ENCODE measurements at regions not wholly inside any gene's neighbourhood (a gene's known extent, or its start where the extent isn't known, plus 50 kb on each side); places are given as distances from the start of the nearest gene placed in this dataset.

- Histone ChIP-seq H3K4me1 (no peaks in the 10 kb centered on the region), H3K4me3 (no peak overlapping the region), H3K27ac (replicated peaks) (no peak overlapping the region), H3K9me3 (replicated peaks) (no peaks in the 10 kb centered on the region), H3K36me3 (no peaks in the 10 kb centered on the region), H3K27me3 (ENCODE audit: low read depth) (peaks cover 60% of the 10 kb centered on the region)
- intact Hi-C loops (cut with micrococcal nuclease) = no loop called here
- TF ChIP-seq CTCF (IDR thresholded peaks at IDR 0.05; ENCODE audit: borderline replicate concordance) = no peak
- DNase-seq = no peak
Measured at GRCh38 chr2:11071939-11072338, 83.3 kb upstream of the SLC66A3 start.

GRCh38 chr2:11072550-11072949, 82.7 kb upstream of the SLC66A3 start:
- DNase-seq = no peak
- Histone ChIP-seq H3K27ac (replicated peaks) (no peak overlapping the region), H3K36me3 (no peaks in the 10 kb centered on the region), H3K27me3 (ENCODE audit: low read depth) (peaks cover 57% of the 10 kb centered on the region), H3K4me1 (no peaks in the 10 kb centered on the region), H3K4me3 (no peak overlapping the region), H3K9me3 (replicated peaks) (no peaks in the 10 kb centered on the region)
- TF ChIP-seq CTCF (IDR thresholded peaks at IDR 0.05; ENCODE audit: borderline replicate concordance) = no peak
- intact Hi-C loops (cut with micrococcal nuclease) = no loop called here

- intact Hi-C loops (cut with micrococcal nuclease) = no loop called here
- TF ChIP-seq CTCF (IDR thresholded peaks at IDR 0.05; ENCODE audit: borderline replicate concordance) = peak; percentile 42
- Histone ChIP-seq H3K36me3 (no peaks in the 10 kb centered on the region), H3K9me3 (replicated peaks) (no peaks in the 10 kb centered on the region), H3K27ac (replicated peaks) (no peak overlapping the region), H3K4me1 (no peaks in the 10 kb centered on the region), H3K27me3 (ENCODE audit: low read depth) (peaks cover 58% of the 10 kb centered on the region), H3K4me3 (no peak overlapping the region)
- no peak for DNase-seq
Measured at GRCh38 chr2:11073251-11073650, 82.0 kb upstream of the SLC66A3 start.

- no peaks in the 10 kb centered on the region for H3K4me1 ChIP-seq
- intact Hi-C loops (cut with micrococcal nuclease) = no loop called here
- no peaks in the 10 kb centered on the region for H3K36me3 ChIP-seq
- H3K4me3 ChIP-seq = no peak overlapping the region
- H3K27me3 ChIP-seq (ENCODE audit: low read depth) = peaks cover 60% of the 10 kb centered on the region
- no peak overlapping the region for H3K27ac ChIP-seq (replicated peaks)
- H3K9me3 ChIP-seq (replicated peaks) = no peaks in the 10 kb centered on the region
- TF ChIP-seq CTCF (IDR thresholded peaks at IDR 0.05; ENCODE audit: borderline replicate concordance) = no peak
- DNase-seq = no peak
Measured at GRCh38 chr2:11073776-11074175, 81.5 kb upstream of the SLC66A3 start.

GRCh38 chr2:11074246-11074820, 80.9 kb upstream of the SLC66A3 start:
- TF ChIP-seq CTCF (IDR thresholded peaks at IDR 0.05; ENCODE audit: borderline replicate concordance) = no peak
- Histone ChIP-seq H3K27me3 (ENCODE audit: low read depth) (peaks cover 54% of the 10 kb centered on the region), H3K27ac (replicated peaks) (no peak overlapping the region), H3K4me3 (no peak overlapping the region), H3K9me3 (replicated peaks) (no peaks in the 10 kb centered on the region), H3K4me1 (no peaks in the 10 kb centered on the region), H3K36me3 (no peaks in the 10 kb centered on the region)
- intact Hi-C loops (cut with micrococcal nuclease) = no loop called here
- no peak for DNase-seq
